HG02610 (cell line): ENCODE measurements at regions not wholly inside any gene's neighbourhood (a gene's known extent, or its start where the extent isn't known, plus 50 kb on each side); places are given as distances from the start of the nearest gene placed in this dataset.
"Not testable (repeated sequence)": the region's sequence is repeated elsewhere in the genome, so short reads cannot be mapped to it uniquely, and the experiment has no call there.

Experiments used
- ATAC-seq: cut with Tn5 transposase; IDR thresholded peaks from one replicate; pipeline ENCODE4 v1.9.1; 2021; ENCODE audit warnings: mild to moderate bottlenecking, moderate library complexity; ENCODE audit not compliant: unreplicated experiment

DNA sequence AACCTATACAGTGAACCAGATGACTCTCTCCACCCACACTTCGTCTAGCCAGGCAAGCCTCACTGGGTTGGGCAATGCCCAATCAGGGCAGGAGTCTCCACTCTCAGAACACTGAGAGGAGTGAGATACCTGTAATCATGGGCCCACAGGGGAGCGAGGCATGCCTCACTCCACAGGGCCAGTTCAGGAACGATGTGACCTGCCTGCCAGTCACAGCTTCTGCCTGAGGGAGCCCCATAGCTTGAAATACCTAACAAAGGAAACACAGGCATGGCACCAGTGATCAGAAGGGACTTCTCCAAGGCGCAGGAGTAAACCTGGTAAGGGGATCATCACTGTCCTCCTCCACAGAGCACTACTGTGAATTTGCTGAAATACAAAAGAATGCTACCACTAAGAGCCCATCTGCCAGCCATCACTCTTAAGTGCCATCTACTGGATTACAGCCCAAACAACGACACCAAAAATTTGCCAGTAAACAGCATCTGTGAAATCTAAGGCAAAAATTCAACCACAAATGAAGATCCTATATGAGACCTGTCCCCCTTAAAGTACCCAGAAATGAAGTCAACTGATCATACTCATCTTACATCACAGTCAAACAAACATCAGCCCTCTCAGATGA lies 689.9 kb upstream of the SEMA6D start:
- no peak for ATAC-seq

DNA sequence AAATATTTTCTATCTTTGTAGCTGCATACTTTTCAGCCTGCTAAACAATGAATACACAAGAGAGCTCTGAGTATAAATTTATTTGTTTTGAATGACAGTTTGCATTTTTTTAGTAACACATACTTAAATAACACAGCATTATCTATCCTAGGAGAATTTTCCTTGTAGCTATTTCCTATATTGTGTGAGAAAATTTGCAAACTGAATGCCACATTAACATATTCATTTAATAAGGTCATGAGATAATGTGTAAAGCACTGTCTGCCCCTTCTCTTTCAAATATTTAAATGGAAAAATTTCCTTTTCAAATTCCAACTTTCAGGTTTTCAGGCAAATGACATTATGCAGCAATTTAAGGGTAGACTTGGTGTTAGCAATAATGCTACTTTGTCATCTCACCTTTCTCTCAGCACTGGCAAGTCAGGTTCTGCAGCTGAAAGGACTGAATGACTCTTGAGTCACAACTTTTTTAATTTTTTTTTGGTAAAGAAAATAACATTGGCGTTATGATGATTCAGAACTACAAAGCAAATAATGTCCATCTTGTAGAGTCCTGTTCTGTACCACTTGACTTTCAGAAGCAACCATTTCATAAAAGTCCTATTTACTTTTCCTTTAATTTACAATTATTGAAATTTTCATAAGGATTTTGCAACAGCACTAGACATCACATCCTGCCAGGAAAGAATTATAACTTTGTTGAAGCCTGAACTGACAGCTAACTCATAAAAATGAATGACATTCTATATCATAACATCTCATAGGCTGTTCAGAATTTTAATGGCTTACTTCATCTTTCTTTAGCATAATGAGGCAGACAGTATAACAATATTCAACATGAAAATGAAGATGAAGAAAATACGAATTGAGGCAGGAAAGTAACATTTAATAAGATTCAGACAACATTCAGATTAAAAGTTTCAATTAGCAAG lies 681.6 kb upstream of the SEMA6D start:
- ATAC-seq: no peak

DNA sequence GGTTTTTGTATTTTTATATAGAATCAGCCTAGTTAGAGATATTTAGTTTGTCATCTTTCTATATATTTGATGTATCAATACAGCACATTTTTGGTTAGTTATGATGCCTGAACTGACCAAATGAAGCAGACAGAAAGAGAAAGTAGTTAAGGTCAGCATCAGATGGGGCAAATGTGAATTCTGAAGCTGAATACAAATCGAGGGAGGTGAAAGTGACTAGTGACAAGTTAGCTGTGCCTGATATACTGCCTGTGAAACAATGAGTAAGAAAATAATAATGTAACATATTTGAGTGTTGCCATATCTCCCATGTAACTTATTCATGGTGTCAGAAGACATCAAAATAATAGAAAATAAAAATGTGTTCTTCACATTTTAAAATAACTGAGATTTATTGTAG lies 680.3 kb upstream of the SEMA6D start:
- no peak for ATAC-seq

DNA sequence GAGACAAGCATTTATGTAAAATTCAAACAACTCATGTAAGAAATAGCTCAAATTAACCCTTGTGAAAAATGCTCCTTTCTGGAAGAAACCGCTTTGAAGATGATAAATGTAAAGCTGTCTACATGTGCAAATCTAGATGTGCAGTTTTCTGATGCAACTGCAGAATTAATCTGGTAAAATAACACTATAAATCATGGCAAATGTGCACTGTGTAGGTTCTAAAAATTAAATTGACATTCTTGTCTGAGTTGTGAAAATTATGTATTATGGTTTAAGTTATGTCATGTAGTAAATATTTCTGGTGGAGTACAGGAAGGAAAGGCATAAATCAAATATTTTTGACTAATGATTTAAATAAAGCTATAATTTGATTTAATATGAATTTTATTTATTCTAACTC lies 678.1 kb upstream of the SEMA6D start:
- no peak for ATAC-seq

DNA sequence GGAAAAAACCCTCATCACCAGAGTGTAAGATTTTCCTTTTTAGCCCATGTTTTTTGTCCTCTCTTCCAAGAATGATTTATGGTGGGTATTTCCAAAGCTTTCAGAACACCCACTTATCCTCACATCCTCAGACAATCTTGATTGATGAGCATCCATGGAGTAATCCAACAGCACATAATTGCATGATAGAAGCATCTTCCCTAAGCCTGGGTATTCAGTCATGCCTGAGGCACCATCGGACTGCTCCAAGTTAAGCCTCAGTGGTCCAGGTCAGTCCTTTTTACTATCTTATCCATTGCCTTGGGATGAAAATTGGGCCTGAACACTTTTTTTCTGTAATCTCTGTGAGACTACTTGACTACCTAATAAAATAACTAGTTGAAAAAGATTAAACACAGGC lies 676.0 kb upstream of the SEMA6D start:
- no peak for ATAC-seq

DNA sequence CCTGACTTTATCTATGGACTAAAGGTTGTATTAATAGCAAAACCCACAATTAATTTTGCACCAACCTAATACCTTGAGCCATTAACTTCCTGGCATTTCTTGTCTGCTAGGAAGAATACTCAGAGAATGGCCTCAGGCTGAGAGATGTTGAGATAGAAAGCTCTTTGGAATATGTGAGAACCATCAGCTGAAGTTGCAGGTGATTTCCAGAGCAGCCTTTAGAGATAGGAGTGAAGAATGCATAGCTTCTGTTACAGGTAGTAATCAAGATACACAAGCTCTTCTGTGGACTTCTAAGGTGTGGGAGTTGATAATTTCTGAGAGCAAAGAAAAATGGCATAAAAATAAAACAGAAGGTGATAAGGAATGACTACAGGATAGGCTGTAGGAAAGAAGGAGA lies 669.3 kb upstream of the SEMA6D start:
- not testable (repeated sequence) for ATAC-seq

DNA sequence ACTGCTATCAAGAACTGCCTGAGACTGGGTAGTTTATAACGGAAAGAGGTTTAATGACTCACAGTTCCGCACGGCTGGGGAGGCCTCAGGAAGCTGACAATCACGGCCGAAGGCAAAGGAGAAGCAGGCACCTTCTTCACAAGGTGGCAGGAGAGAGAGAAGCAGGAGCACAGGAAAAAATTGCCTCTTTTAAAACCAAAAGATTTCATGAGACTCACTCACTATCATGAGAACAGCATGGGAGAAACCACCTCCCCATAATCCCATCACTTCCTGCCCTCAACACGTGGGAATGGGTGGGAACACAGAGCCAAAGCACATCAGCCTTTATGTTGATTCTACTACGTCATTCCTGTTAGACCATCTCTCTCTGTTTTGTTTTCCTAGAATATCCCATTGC lies 650.9 kb upstream of the SEMA6D start:
- ATAC-seq: no peak

DNA sequence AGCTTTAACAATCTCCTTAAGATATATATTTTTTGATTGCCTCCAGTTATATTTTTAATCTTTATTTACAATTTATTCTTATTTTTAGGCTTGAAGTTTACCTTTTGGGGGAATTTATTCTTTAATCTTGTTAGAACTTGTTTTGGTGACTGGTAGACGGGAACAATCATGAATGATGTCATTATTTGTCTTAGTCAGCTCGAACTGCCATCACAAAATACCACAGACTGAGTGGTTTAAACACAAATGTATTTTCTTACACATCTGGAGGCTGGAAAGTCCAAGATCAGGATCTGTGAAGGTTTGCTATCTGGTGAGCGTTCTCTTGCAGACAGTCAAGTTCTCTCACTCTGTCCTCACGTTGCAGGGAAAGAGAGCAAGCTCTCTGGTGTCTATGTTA lies 639.5 kb upstream of the SEMA6D start:
- not testable (repeated sequence) for ATAC-seq

DNA sequence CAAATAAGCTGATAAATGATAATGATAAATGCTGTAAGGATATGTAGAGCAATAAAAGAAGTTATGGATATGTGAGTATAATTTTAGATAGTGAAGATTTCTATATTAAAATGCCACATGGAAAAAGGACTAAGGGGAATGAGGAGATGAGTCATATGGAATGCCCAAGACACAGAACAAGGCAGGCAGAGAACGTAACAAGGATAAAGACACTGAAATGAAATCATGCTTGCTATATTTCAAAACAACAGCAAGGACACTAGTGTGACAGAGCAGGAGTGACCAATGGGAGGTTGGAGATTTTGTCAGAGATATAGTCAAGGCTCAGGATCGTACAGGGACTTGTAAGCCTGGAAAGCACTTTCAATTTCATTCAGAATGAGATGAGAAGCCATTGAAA lies 621.5 kb upstream of the SEMA6D start:
- ATAC-seq: no peak

DNA sequence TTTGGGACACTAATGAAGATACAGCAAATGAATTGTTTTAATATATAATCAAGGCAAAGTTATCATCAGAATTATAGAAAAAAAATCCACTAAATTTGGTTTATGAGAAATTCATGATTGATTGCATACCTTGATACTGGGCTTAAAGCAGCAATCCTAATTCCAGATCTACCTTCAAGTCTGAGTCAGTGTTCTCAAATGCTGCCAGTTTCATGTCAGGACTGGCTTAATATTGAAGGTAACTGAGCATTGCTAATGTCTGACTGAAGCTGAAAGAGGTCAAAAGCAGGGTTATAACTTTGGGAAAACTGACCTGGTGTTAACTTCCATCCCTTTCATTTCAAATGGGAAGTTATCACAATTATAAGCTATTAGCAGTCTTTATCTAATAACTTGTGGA lies 618.8 kb upstream of the SEMA6D start:
- ATAC-seq: not testable (repeated sequence)

DNA sequence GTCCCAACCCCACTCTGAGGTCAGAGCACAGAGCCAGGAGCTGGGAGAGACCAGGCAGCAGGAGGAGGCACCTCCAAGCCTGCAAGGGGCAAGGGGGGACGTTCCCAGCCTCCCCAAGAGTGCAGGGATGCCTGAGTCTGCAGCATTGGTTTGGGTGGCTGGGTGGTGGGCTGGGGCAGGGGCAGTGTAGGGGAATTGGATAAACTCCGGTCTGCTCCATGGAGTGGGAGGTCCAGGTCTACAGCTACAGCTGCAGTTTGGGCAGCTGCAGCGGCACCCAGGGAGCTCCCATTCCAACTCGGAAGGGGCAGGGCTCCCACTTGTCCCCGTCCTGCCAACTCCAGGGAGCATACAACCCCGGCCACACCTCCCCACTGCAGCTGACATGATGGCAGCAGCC lies 617.5 kb upstream of the SEMA6D start:
- not testable (repeated sequence) for ATAC-seq

DNA sequence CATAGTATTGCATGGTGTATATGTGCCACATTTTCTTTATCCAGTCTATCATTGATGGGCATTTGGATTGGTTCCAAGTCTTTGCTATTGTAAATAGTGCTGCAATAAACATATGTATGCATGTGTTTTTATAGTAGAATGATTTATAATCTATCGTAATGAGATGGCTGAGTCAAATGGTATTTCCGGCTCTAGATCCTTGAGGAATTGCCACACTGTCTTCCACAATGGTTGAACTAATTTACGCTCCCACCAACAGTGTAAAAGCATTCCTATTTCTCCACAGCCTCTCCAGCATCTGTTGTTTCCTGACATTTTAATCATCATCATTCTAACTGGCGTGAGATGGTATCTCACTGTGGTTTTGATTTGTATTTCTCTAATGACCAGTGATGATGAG lies 608.5 kb upstream of the SEMA6D start:
- not testable (repeated sequence) for ATAC-seq

DNA sequence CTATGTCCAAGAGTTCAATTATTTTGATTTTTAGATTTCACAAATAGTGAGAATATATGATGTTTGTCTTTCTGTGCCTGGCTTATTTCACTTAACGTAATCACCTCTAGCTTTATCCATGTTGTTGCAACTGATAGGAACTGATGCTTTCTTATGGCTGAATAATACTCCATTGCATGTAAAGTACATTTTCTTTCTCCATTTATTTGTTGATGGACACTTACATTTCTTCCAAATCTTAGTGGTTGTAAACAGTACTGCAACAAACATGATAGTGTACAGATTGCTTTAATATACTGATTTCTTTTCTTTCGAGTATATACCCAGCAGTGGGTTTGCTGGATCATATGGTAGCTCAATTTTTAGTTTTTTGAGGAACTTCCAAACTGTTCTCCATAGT lies 600.6 kb upstream of the SEMA6D start:
- ATAC-seq: no peak

DNA sequence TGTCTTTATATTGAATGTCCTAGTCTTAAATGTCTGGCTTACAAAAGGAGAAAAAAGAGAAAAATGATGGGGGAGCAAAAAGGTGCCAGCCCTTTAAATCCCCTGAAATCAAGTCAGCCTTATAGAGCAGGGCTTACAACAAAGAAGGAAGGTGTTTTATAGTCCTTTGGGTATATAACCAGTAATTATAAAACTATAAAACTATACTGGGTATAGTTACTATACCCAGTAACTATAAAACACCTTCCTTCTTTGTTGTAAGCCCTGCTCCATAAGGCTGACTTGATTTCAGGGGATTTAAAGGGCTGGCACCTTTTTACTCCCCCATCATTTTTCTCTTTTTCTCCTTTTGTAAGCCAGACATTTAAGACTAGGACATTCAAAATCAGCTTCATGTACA lies 598.0 kb upstream of the SEMA6D start:
- no peak for ATAC-seq

DNA sequence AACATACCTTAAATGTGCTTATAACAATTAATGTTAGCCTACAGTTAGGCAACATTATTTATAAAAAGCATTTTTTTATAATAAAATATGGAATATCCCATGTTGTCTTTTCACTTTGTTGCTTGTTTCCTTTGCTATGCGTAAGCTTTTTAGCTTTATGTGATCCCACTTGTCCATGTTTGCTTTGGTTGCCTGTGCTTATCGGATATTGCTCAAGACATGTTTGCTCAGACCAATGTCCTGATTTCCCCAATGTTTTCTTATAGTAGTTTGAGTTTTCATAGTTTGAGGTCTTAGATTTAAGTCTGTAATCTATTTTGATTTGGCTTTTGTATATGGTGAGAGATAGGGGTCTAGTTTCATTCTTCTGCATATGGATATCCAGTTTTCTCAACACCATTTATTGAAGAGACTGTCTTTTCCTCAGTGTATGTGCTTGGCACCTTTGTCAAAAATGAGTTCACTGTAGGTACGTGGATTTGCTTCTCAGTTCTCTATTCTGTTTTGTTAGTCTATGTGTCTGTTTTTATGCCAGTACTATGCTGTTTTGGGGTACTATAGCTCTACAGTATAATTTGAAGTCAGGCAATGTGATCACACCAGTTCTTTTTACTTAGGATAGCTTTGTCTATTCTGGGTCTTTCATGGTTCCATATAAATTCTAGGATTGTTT lies 592.7 kb upstream of the SEMA6D start:
- no peak for ATAC-seq

DNA sequence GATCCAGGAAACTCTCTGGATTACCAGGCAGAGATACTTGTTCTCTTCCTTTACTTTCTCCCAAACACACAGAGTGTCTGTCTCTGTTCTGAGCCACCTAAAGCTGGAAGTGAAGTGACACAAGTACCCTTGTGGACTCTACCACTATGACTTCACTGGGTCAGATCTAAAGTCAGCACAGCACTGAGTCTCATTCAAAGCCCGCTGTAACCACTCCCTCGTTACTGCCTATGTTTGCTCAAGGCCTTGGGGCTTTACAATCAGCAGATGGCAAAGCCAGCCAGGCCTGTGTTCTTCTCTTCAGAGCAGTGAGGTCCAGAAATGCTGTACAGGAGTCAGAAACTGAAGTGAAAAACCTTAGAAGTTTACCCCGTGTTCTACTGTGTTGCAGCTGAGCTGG lies 588.3 kb upstream of the SEMA6D start:
- ATAC-seq: no peak

DNA sequence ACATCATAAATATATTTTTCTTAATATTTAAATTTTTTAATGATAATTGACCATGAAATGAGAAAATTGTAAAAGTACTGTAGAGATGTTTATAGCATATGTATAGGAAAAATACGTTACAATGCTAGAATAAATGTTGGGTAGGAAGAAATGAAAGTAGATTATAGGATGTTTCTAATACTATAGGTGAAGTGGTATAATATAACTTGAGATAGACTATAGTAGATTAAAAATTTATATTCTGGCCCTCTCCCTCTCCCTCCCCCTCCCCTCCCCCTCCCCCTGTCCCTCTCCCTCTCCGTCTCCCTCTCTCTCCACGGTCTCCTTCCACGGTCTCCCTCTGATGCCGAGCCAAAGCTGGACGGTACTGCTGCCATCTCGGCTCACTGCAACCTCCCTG lies 585.9 kb upstream of the SEMA6D start:
- ATAC-seq: not testable (repeated sequence)

DNA sequence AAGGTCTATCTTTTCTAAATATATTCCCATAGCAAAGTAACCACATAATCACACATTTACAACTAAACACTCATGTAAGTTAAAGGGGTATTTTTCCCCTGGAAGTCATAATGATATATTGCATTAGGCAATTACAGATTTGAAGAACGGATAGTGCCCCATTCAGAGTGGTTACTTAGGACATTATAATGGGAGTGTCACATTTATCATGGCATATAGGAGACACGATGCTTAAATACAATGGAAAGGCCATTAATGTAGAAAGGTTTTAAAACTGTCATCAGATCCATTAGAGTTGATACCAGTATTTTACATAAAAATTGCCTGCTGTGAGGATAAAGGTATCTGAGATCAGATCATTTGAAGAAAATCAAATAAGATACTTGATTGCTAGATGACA lies 582.0 kb upstream of the SEMA6D start:
- no peak for ATAC-seq

DNA sequence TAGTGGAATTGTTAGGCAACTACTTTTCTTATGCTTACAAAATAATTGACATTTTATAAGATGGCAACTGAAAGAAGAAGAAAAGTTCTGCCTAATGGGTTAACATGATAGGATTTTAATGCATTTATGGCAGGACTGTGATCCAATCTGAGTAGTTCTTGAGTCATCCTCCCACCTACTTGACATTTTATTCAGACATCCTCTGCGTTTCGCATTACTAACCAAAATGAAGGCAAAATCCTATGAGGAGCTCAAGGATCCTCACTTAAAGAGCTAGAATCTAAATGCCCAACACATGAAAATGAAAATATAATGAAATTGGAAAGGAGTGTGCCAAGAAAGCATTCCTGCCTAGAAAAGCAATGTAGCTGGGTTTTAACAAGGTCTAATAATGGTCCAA lies 581.1 kb upstream of the SEMA6D start:
- no peak for ATAC-seq

DNA sequence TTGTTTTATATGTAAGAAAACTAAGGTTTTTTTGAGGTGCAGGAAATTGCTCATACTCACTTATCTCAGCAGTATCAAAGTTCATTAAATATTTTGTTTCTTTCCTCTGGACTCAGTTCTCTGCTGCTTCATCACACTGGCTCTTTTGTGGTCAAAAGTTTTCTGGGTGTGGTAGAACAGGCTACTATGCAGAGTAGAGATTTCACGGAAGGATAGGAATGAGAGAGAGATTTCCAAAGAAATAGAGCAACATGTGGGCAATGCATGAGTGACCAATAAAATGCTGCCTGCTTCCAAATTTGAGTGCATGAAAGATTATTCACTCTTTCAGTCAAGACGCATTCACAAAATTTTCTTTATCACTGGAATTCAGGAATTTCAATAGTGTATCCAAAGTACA lies 577.3 kb upstream of the SEMA6D start:
- ATAC-seq: no peak

DNA sequence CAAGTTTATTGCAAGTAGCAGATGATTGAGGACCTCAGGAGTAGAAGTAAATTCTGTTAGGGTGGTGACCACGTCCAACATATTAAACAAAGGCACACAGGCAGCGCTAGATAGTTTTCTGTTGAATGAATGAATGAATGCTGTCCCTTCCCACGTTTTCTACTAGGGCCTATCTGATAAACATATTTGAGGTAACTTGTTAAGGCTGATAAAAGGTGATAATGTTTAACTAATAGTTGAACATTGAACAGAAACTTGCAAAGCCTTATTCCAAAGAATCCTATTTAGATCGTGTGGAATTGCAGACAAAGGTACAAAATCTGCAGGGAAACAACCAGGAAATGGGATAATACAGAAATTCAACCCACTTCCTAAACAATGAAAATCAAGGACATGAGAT lies 559.5 kb upstream of the SEMA6D start:
- ATAC-seq: no peak

DNA sequence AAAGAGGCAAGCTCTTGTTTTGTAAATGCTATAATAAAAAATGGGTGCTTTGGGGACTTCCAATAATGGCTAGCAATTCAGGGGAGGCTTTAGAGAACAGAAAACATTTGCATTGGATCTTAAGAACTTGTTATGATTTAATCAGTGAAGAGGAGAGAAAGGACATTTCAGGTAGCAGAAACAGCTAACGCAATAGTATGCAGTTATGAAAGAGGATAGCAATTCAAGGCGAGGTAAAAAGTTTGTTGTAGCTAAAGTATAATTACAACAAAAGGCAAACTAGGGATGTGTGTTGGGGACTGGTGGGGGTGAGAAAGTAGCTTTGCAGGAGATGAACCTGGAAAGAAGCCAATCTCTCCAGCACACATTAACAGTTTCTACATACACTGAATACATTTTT lies 558.7 kb upstream of the SEMA6D start:
- no peak for ATAC-seq
